EH (cell line): ENCODE measurements at regions not wholly inside any gene's neighbourhood (a gene's known extent, or its start where the extent isn't known, plus 50 kb on each side); places are given as distances from the start of the nearest gene placed in this dataset.

Experiments used
- DNase-seq: peaks from one replicate; pipeline ENCODE4 v3.0.0-alpha.2; 2015; ENCODE audit warnings: low read depth

GRCh38 chr16:86958423-86958822, 358.8 kb downstream of the C16orf95 start:
- no peak for DNase-seq

DNA sequence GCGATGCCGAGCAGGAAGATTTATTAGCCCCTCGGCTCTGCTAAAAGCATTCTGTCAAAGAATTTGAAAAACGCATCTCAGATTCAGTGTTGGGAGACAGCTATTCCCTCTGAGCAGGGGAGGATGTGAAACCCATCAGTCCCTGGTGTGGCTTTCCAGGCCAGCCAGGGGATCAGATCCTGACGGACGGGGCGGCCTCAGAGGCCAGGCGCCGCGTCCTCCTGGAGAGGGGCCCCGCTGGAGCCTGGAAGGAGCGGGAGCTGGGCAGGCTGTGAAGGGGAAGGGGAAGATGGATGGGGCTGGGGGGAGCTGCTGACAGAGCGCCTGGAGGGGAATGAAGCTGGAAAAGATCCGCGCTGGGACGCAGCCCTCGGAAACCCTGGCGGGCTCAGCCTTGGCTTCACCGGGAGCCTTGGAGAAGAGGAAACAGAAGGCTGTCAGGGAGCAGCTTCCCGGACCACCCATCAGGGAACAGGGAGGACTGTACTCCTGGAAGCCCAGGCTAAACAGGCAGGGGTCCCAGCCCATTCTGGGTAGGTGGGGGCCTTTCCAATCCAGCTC, 358.0 kb downstream of the C16orf95 start:
- no peak for DNase-seq

DNA sequence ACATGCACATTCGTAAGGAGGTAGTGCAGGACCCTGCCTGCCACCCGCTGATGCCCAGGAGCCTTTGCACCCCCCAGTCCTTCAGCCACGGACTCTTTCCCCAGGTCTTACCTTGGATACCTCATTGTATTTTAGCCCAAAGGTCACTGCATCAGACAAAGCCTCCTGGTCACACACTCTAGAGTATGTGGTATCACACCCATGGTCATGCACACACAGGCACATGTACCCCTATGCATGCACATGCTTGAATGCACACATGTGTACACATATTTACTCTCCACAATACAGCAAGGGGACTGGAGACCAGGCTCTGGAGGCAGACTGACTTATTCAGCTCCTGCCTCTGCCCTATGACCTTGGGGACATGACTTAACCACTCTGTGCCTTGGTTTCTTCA, 357.5 kb downstream of the C16orf95 start:
- DNase-seq = no peak

- DNase-seq = no peak
Observed at GRCh38 chr16:86960266-86960665, 356.9 kb downstream of the C16orf95 start.

GRCh38 chr16:86961171-86961601, 356.0 kb downstream of the C16orf95 start:
- peak; percentile 35 for DNase-seq

- no peak for DNase-seq
Observed at GRCh38 chr16:86962259-86962658, 354.9 kb downstream of the C16orf95 start.

- DNase-seq = no peak
Observed at GRCh38 chr16:86962913-86963312, 354.3 kb downstream of the C16orf95 start.

- no peak for DNase-seq
Observed at GRCh38 chr16:86963600-86964575, 353.3 kb downstream of the C16orf95 start.

- DNase-seq = no peak
Observed at GRCh38 chr16:86964796-86965241, 352.4 kb downstream of the C16orf95 start.

GRCh38 chr16:86965331-86965730, 351.9 kb downstream of the C16orf95 start:
- DNase-seq = no peak

DNA sequence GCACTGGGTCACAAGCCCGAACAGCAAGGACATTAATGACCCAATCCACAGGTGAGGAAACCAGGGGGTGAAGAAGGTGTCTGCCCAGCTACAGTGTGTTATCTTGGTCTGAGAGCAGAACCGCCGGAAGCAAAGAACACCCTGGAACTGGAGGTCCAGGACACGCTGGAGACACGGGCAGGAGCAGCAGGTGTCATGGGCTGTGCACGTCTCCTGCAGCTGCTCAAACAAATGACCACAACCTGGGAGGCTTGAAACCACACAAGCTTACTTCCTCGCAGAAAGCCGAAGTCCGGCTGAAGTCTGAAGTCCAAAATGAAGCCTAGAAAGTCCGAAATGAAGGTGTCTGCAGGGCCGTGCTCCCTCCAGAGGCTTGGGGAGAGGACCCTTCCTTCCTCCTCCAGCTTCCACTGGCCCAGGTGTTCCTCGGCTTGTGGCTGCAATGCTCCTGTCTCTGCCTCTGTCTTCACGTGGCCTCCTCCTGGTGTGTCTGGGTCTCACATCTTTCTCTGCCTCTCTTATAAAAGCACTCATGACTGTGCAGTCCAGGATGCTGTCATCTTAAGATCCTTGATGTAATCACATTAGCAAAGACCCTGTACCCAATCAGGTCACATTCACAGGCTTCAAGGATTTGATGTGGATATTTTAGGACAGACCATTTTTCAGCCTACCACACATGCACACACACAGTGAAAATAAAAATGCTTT, 351.2 kb downstream of the C16orf95 start:
- DNase-seq = no peak

- DNase-seq = no peak
Observed at GRCh38 chr16:86966777-86967176, 350.4 kb downstream of the C16orf95 start.

- DNase-seq = no peak
Observed at GRCh38 chr16:86968866-86969265, 348.3 kb downstream of the C16orf95 start.

- DNase-seq = no peak
Observed at GRCh38 chr16:86969716-86970115, 347.5 kb downstream of the C16orf95 start.

GRCh38 chr16:86970279-86970678, 346.9 kb downstream of the C16orf95 start:
- DNase-seq = no peak

GRCh38 chr16:86970726-86971125, 346.5 kb downstream of the C16orf95 start:
- DNase-seq = peak; percentile 31

DNA sequence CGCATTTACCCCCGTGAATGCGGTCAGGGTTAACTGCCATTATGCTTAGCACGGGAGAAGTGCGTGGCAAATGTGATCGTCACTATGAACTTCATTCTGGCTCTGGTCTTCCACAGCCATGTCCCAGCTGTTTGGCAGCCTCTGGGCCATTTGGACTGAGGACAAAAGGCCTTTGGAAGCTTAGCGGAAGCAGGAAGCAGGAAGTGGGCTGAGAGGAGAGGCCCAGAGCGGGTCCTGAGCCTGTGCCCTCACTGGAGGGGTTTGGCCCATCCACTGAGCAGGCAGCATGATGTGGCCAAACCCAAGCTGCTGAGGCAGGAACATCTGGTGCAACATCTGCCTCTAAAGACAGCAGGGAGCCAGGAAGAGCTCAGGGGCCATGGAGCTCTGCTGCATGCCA, 345.9 kb downstream of the C16orf95 start:
- no peak for DNase-seq

- DNase-seq = no peak
Observed at GRCh38 chr16:86974120-86974519, 343.1 kb downstream of the C16orf95 start.

DNA sequence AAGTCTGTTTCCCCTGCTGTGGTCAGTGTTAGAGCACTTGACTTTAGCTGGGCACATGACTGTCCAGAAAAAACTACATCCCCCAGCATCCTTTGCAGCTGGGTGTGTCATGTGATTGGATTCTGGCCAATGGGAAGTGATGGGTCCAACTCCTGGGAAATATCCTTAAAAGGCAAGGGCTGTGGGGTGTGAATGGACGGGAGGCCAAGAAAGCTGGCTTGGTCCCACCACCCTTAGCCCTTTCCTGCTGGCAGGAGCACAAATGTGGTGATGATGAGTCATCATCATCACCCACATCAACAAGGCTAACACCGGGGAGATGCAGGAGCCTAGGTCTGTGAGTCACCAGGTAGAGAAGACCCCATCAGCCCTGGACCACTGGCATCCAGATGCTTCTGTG, 341.7 kb downstream of the C16orf95 start:
- DNase-seq = peak; percentile 93

DNA sequence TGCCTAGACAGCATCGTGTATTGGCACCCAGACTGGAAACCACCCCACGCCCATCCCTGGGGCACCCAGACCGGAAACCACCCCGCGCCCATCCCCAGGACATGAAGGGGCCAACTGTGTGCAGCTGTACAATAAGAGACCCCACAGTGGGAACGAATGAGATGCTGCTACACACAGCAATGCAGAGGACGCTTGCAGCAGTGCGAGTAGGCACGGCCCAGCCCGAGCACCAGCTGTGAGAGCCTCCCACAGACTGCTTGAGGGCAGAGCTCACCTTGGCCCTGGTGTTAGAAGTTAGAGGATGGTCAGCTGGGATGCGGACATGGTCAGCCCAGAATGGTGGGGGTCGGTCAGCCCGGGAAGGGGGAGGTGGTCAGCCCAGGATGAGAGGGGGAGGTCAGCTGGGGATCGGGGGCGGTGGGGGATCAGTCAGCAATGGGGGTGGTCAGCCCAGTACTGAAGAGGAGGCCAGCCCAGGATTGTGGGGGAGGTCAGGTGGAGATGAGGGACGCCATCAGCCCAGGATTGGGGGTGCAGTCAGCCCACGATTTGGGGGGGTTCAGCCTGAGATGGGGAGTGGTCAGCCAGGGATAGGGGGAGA, 340.0 kb downstream of the C16orf95 start:
- no peak for DNase-seq

GRCh38 chr16:86978445-86979030, 338.7 kb downstream of the C16orf95 start:
- DNase-seq = no peak

- DNase-seq = no peak
Observed at GRCh38 chr16:86979061-86979460, 338.1 kb downstream of the C16orf95 start.
